Fibroblast of skin of right quadriceps (primary cell): ENCODE measurements at regions not wholly inside any gene's neighbourhood (a gene's known extent, or its start where the extent isn't known, plus 50 kb on each side); places are given as distances from the start of the nearest gene placed in this dataset.
A peak's percentile ranks its signal among the peaks of the same experiment; 100 is the strongest.
"Not testable (repeated sequence)": the region's sequence is repeated elsewhere in the genome, so short reads cannot be mapped to it uniquely, and the experiment has no call there.

Experiments used
- DNase-seq: peaks from one replicate; pipeline ENCODE4 v3.0.0-alpha.2; 2013

DNA sequence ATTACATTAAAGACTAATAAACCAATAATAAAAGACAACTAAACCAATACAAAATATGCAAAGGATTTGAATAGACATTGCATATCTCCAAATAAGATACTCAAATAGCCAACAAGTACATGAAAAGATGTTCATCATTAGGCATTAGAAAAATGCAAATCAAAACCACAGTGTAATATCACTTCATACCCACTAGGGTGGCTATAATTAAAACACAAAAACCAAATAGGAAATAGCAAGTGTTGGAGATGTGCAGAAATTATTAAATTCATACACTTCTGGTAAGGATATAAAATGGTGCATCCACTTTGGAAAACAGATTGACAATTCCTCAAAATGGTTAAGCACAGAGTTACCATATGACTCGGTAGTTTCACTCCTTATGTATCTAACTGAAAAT lies 860.8 kb upstream of the DIAPH2 start:
- no peak for DNase-seq

DNA sequence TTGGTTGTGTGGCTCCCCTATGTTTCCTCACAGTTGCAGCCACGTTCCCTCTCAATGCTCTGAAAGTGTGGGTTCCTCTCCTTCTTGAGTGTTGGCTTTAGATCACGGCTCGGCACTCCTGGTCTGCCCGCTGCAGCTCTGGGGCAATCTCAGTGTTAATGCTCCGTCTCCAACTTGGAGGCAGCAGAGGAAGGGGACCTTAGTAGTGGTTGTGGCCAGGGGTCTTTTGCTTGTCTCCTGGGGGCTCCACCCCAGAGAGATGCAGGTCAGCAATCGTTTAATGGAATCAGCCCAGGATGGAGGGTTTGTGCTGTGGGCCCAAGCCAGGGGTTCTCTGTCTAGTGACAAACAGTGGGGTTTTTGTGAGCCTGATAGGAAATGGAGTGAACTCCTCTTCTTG lies 849.4 kb upstream of the DIAPH2 start:
- no peak for DNase-seq

DNA sequence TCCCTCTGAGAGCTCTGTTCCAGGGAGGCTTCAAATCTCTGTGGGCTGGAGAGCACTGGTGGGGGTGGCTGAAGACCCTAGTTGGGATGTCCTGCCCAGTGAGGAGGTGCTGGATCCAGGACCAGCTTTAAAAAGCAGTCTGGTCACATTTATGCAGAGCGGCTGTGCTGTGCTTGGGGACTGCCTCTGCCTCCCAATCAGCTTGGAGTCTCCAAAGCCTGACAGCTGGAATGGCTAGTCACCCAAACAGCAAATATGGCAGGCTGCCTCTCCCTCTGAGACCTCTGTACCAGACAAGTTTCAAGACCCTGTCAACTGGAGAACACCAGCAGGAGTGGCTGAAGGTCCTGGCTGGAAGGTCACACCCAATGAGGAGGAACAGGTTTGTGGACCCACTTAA lies 848.1 kb upstream of the DIAPH2 start:
- no peak for DNase-seq

DNA sequence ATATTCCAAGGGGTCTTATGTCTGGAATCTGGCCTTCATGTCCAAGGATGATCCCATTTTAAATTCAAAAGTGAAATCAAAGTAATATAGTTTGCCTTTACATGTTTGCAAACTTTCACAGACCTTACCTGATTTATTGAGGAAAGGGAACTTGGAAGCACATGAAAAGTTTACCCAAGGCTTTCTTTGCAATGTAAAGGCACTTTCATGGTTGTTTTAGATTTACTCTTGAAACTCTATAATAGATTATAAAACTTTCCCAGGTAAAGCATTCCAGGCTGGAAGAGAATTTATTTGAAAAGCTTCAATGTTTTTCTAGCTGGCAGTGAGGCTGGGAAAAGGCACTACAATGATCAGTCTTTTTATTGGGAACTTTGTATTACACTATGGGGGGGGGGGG lies 842.8 kb upstream of the DIAPH2 start:
- DNase-seq: no peak

DNA sequence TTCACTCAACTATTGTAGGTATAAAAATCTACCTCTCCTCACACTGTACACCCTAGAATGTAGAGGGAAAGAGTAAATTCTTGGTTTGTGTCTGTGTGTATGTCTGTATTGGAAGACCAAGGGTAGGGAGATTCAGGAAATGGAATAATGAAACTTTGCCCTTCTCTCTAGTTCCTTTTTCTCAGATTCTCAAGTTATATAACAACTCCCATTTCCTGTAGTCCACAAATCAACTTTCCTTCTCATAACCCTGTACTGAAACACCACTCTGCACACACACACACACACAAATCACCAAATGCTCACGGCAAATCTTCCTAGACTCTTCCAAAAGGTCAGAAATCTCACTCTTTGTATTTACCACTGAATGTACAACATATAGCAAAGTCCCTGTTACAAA lies 824.5 kb upstream of the DIAPH2 start:
- no peak for DNase-seq

DNA sequence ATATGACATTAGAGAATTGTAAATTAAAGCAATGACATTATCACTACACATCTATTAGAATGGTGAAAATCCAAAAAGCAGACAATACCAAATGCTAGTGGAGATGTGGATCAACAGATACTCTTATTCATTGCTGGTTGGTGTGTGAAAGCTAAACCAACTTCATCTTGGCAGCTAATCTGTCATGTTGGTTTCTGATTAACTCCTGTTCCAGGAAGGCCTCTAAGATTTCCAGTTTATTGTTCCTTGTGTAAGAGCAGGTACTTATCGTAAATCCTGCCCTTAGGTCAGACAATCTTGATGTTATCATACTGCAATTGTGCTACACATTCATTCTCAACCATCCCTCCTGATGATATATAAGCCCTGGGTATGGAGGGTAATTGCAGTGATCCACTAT lies 809.0 kb upstream of the DIAPH2 start:
- no peak for DNase-seq

DNA sequence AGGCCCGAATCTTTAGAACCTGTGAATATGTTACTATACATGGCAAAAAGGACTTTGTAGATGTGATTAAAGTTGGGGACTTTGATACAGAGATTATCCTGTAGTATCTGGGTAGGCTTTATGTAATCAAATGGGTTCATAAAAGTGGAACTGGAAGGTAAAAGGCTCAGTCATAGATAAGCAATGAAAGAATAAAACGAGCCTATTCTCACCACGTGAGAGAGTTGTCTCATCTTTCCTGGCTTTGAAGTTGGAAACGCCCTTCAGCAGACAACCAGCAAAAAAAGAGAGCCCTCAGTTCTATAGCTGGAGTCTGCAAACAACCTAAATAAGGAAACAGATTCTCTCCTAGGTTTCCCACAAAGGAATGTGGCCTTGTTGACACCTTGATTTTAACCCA lies 805.8 kb upstream of the DIAPH2 start:
- DNase-seq: no peak

DNA sequence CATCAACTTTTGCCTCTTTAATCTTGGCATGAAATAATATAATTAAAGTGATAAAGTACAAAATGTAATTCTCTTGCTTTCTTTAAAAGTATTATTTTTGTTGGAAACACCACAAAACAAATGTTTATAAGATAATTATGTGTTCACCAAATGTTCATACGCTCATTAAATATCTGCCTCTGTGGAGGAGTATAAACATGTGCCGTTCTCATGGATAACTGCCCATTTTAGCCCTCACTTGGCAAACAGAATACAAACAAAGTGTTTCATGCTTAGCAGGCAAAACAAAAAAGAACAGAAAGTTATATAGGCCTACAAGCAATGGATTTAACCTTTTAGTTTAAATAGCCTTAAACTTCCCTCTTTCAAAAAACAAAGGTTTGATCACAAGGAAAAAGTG lies 800.5 kb upstream of the DIAPH2 start:
- DNase-seq: no peak

DNA sequence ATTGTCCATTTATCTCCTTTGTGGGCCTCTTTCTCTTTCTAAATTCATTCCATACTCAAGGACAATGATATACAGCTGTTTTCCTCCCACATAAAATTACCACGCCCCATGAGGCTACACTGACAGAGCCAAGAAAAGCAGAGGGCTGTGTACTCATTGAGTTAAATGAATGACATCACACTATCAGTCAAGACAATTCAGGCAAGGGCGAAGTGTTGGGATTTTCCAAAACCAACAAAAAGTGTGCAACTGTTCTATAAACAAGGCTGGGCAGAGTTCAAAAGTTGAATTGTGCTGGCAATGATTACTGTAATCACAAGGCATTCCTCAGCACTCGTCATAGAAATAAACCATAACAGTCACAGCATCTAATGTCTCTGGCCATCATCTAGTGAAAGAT lies 799.6 kb upstream of the DIAPH2 start:
- DNase-seq: peak; percentile 1

DNA sequence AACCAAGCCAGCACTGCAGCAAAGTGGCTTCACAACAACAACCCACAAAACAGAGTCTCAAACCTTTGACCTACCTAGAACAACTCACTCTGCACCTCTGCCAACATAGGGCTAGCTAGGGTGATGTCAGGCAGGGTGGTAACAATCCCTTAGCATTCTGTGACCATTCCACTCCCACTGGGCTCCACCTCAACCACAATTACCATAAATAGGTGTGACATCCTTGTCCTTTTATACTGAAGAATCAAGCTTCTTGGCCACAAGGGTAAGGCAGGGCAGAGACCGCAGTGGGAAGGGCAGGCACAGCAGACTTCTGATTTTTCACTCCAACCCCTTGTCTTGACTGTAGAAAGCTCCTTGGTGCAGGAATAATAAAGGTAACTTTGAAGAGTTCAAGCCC lies 795.4 kb upstream of the DIAPH2 start:
- no peak for DNase-seq

DNA sequence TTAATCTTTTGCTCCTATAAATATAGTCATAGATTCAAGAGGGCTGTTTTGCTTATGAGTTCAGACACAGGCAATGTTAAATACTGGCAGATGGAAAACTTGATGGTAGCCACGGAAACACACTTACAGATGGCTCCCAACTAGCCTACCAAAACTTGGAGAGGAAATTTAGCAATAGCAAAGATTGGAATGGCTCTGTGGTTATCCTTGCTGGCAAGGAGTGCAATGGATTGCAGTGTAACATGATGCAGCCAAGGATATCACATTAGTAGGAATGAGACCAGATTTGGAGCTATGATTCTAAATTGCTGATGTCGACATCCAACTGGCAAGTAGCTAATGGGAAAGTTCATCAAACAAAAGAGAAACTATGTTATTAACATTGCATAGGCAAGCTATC lies 791.0 kb upstream of the DIAPH2 start:
- peak; percentile 25 for DNase-seq

DNA sequence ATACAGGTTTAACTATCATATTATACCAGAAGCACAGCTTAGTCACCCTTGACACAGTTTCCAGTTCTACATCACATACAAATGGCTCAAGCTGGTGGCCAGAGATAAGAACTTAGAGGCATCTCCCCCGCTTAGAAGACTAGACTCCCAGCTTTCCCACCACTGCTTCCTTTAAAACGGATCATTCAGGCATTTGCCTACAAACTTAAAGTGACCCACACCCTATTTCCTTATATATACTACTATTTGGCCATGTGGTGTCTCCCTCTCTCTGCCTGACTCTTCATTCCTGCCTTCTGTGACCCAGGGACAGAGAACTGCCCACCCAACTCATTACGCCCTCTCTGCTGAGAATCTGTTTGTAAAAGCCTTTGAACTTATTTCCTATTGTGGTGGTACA lies 781.2 kb upstream of the DIAPH2 start:
- DNase-seq: no peak

DNA sequence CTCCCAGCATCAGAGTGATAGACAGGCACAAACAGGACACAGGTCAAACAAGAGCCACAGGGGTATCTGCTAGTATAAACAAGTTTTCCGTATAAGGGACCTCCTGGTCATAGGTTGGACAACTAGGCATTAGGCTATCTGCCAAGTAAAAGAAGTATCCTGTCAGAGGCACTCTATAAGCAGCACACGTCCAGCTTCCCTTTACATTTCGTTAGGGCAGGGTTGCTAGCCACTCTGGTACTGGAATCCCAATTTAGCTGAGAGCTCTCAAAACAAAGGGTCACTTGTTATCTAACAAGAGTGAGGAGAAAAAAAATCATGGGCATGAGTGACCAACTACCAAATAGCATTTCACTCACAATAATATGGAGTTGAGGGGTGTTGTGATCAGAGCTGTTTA lies 780.7 kb upstream of the DIAPH2 start:
- no peak for DNase-seq

DNA sequence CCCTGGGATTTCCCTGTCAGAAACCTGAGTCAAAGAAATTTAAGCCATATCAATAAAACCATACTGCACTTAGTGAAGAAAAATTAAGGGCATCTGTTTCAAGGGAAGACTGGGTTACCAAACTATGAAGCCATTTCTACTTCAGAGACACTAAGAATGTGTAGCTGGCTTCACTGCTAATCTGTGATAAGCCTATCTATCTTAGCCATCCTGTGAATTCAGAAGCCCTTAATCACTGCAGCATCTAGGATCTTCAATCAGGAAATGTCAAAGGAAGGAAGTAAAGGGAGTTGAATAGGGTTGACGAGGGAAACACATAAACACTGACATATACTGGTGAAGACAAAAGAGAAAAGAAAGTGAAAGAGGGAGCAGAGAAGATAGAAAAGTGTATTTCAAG lies 777.6 kb upstream of the DIAPH2 start:
- no peak for DNase-seq

DNA sequence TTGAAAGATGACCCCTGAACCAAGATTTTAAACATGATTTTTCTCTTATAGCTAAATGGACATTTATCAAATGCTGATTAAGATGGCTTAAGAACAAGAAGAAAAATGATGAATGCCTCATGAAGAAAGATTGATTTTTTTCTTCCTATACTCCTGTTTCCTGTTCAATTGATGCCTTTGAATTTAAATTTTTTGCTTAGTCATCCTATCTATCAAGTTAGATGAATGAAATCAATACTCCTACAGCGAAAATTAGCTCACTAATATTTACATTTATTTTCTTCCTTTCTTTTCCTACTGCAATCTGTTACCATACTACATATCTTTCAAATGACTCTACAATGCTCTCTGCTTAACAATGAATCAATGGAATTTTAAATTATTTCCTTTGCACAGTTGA lies 773.6 kb upstream of the DIAPH2 start:
- DNase-seq: no peak

DNA sequence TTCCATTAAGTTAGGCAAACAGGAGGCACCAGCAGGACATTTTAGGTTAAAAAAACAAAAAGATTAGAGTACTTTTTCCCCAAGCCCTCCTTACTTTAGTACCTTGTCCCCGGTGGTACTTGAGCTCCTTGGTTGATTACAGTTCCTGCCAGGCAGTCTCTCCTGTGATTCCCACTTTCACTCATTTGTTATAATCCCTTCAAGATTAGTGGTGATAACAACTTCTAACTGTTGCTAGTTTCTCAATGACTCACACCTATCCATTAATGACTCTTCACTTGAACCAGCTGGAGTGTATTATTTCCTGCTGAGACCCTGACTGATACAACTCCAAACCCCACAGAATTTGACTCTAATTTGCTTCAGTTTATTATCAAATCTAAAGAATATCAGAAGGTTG lies 765.0 kb upstream of the DIAPH2 start:
- no peak for DNase-seq

DNA sequence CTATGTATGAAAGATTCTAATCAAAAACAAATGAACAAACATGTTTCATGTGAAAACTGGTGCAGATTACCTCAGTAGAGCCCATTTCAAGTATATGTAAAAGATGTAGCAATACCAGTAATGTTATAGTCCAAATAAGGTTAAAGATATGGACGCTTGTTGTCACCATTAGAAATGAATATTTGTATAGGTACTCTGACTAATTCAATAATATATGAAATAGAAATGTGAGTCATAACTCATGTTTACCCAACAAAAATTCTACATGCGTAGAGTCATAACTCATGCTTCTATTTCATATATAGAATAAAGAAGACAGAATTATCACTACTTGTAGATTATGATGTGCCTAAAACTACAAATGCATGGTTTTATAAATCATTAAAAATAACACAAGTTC lies 739.1 kb upstream of the DIAPH2 start:
- no peak for DNase-seq

DNA sequence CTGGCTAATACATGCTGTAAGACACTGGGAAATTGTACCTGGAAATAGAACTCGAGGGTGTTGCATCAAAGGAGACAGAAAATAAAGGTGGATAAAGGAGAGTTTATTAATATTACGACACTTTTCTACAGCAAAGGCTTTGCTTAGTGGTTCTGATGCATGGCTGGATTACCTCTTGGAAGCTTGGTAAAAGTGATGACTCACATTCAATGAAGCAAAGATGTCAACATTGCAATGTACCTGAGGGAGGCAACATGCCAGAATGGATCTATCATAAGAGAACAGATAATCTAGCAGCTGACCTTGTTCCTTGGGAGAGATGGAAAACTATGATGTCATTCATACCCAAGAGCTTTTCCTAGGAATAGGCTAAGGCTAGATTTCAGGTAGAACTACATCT lies 735.1 kb upstream of the DIAPH2 start:
- no peak for DNase-seq

DNA sequence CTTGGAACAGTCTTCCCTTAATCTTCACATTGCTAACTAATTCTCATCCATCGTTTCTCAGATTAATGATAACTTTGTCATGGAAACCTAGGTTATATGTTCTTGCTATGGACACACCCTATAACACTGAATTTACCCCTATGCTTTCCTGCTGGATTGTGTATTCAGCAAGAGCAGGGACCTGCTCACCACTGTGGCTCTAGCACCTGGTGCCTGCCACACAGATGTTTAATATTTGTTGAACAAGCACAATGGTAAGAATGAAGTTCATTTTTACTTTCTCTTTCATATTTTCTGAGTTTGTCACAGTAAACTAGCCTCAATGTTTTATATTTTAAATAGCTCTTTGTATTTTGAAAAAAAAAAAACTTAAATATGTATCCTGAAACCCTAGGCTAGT lies 734.0 kb upstream of the DIAPH2 start:
- no peak for DNase-seq

DNA sequence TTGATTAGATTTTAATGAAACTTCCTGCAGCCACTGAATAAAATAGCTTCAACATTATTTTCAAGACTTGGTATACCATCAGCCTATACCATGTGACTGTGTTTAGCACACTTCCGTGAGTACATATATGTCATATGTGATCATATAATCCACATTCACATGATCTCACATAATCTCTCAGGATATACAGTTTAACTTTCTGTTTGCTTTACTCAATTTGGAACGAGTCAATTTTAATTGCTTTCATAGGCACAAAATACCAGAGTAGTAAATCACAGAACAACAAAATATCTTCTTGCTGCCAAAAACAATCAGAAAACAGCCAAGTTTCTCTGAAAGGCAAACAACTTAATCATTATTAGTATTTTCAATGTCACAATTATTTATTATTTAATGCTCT lies 731.1 kb upstream of the DIAPH2 start:
- DNase-seq: no peak

DNA sequence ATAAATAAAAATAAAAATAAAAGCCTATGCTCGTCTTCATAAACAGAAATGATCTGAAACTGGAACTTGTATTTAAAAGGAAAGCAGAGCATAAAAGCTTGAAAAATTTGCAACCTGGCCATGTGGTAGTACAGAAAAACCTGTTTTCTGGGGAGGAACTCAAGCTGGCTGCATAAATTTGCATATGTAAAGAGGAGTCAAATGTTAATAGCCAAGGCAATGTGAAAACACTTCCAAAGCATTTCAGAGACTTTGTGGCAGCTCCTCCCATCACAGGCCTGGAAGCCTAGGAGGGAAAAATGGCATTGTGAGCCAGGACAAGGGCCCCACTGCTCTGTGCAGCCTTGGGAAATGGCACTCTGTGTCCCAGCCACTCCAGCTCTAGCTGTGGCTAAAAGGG lies 727.9 kb upstream of the DIAPH2 start:
- DNase-seq: no peak

DNA sequence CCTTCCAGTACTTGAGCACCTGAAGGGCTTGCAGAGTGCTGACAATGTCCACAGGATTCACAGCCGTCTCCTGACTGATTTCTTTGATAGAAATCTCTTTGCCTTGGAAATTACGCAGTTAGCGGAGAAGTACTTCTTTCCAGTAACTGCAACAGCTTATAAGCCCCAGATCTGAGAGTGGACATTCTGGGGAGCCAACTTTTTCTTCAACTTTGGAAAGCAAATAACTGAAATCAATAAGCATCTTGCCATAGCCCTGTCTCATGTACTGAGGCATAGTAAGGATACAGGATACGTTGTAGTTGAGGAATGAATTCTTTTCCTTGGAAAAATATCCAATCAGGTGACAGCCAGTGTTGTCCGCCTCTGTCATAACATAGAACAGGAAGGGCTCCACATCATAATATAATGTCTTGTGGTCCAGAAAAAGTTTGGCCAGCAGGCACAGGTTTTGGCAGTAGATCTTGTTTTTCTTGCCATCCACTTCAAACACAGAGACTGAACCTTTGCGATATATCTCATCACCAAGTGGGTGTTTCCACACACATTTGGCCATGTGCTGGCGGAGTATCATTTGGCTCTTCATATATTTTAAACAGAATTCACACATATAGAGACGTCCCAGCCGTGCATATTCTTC lies 711.1 kb upstream of the DIAPH2 start:
- DNase-seq: not testable (repeated sequence)

DNA sequence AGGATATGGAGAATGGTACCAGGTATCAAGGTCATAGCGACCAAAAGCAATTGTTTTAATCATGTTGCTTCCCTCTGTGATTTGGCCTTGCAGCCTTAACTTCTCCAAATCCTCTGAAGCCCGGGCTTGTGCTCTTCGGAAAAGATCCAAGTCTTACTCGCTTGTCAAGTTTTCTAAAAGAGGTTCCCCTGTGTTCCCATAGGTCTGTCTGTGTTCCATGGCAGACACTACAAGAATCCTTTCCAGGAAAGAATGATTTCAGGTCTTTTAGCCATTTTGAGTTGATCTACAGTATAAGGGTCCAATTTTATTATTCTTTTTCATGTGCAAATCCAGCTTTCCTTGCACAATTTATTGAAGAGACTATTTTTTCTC lies 710.6 kb upstream of the DIAPH2 start:
- DNase-seq: no peak

DNA sequence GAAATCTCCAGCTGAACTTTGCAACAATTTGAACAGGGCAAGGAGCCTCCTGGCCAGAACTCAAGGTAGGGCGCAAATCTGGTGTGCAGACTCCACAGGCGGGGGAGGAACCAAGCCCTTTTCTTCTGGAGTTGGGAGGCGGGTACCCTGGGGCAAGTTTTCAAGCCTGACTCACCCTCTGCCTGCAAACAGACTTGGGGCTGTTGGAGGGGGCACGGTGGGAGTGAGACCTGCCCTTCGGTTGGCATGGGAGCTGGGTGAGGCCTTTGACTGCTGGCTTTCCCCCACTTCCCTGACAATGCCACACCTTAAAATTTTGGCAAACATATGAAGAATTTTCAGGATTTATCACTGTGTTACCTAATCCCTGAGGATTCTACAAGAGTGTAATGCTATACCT lies 709.8 kb upstream of the DIAPH2 start:
- DNase-seq: no peak

DNA sequence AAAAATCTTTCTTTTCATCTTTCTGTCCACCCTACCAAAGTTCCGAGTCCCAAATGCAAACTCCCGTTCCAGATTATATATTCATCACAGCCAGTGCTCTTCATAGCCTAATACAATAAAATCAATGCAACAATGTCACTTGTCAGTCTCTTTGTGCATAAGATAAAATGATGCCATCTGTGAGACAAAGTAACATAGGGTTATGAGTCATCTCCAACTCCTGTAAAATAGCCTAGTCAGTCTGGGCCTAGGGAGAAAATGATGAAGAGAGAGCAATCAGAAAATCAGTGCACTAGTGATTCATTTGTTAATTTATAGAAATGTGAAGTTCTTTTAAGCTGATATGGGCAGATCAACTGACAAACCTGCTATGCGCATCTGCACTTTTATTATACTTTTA lies 689.1 kb upstream of the DIAPH2 start:
- no peak for DNase-seq

DNA sequence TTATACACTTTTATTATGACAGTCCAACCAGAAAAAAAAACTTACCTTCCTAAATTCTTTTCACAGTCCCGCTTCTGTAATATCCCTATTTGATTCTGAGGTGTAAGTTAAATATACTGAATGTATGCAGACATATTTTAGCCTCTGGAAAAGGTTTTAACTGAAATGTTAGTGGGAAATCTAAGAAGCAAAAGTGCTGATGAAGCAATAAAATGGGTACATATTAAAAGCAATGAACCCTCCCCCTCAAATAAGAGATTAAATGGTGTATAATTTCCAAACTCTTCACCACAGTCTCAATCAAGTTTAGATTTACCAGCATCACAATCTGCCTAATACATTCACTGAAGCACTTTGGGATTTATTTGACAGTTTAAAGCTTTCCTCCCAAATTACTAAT lies 688.3 kb upstream of the DIAPH2 start:
- DNase-seq: no peak
